DMS53 (cell line): ENCODE measurements at regions not wholly inside any gene's neighbourhood (a gene's known extent, or its start where the extent isn't known, plus 50 kb on each side); places are given as distances from the start of the nearest gene placed in this dataset.

Source experiments
- DNase-seq: peaks from one replicate; lab custom pipeline; 2025; lab: John Stamatoyannopoulos, UW

DNA sequence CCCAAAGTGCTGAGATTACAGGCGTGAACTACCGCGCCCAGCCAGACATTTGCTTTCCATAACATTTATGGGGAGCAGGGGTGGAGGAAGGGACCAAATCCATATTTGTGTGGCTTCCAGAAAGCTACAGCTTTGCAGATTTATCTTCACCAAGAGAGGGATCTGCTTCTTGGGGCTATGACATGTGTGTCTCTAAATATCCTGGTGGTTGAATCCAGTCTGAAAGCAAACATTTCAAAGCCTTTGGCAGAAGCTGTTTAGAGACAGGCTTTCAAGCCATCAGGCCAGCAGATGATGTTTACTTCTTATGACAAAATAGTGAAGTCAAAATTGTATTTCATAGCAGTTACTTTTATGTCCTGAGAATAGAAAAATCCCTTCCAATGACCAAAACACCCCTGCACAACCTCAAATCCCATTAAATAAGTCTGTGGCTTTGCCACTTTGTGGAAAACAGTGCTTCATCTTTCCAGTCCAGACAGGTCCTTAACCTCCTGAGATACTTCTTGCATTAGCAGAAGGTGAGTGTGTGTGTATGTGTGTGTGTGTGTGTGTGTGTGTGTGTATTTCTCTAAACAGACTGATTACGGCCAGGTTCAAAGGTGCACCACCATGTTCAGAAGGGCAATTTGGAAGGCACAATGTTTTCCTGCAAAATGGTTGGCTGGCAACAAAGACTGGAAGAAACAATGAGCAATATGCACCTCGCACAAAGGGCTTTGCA lies 191.4 kb upstream of the LRIG1 start:
- no peak for DNase-seq

DNA sequence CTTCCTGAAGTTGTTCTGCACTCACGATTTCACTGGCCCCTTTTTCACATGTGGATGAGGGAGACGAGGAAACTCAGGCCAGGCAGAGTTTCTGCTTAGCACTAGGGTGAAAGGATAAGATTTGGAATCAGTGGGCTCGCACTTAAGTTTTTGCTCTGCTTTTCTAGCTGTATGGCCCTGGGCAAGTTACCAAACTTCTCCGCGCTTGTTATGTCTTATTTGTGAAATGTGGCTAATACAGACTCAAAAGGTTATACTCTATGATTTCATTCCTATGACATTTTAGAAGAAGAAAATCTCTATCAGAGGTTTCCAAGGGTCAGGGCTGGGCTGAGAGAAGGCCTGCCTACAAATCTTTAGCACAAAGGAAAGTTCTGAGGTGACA lies 191.9 kb upstream of the LRIG1 start:
- DNase-seq = no peak

DNA sequence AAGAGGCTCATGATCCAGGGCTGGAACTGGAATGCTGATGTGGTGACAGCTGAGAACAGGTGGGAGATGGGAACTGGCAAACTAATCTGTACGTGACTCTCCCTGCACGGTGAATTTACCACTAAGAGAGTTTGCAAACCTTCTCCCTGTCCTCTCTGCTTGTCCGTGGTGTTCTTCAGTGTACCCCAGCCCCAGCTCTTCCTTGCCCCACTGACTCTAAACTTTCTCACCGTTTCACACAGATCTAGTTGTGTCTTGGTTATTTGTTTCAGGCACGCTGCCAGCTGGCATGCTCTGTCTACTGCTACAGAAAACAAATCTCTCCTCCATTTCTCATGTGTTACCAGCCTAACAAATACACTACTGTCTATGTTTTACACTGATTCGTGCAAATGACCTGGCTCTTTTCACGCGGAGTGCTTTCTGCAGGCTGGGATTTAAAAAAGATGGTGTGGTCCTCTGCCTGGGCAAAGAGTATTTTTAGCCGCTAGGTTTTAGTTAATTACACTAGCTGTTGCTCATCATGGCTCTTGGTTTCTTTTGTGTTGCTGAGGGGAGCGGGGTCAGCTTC lies 192.7 kb upstream of the LRIG1 start:
- no peak for DNase-seq

DNA sequence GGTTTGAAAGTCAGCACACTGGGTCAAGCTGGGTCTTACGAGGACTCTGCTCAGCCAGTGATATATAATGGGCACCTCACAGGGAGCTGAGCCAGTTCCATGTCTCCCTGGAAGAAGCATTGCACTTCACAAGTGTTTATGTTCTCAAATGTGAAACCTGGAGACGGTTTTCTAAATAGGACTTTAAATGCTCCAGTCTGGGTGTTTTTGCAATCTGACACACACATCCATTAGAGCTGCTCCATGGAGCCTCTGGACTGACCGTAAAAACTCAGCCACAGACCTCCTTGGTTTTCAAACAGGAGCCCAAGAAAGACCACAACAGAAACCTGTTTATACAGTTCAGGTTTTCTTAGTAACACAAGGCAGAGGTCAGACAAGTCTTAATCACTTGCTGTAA lies 201.3 kb upstream of the LRIG1 start:
- no peak for DNase-seq

DNA sequence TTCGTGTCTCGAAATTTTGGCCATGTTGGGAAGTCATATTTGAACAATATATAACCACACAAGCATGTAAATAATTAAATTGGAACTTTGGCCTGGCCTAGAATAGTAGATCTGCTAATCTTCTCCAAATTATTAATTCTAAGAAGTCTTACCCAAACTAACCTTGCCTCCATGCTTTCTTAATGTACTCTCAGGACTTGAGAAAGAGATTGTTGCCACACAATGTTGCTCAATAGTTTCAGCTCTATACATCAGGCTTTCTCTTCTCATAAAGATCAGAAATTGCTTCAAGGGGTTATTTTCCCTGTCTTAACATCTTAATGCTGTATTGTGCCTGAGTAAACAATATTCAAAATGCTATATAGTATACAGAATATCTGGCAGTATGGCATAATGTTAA lies 202.7 kb upstream of the LRIG1 start:
- no peak for DNase-seq

DNA sequence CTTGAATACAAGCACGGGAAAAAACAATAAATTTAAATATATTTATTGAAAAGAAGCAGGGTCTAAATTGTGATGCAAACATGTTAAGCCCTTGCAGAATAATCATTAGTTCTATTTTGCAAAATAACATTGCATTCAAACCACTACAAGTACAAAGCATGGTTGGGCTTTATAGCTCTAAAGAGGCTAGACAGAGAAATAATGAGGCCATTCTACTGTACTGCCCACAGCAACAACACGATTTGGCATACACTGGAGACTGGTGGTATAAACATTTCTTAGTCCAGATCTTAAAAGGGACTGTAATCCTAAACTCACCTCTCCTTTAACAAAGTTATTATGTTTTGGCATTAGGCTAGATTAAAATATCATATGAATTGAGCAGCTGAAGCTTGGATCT lies 204.3 kb upstream of the LRIG1 start:
- DNase-seq = no peak

DNA sequence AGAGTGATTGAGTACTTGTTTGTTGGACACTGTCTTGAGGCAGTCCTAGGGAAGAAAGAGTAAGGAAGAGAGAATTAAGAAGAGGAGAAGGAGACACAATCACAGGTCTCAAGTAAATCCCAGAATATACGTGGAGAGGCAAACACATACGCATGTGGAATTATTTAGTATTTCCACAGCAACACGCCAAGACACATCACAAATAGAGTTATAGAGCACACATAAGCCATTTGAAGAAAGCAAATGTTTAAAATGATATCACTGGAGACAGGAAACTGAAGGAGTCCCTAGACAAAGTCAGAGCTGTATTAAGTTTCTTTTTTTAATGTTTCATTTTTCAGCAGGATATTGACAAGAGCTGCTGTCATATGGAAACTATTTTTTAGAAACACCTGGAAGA lies 206.1 kb upstream of the LRIG1 start:
- DNase-seq = no peak

DNA sequence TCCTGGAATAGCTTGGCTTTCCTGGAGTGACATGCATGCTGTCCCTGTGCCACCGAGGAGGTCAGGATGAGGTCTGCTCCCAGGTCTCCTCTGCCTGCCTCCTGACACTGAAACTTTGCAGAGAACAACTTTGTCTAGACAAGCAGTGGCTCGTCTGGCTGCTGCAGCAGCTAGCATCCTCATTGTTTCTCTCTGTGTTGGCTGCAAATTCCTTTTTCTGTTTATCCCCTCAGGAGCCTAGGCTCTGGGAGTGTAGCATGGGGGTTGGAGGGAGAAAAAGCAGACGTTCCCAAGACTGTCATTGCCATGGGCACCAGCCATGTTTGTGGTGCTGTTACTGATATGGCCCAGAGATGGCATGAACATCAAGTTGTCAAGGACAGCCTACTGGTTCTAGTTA lies 208.7 kb upstream of the LRIG1 start:
- DNase-seq = no peak

DNA sequence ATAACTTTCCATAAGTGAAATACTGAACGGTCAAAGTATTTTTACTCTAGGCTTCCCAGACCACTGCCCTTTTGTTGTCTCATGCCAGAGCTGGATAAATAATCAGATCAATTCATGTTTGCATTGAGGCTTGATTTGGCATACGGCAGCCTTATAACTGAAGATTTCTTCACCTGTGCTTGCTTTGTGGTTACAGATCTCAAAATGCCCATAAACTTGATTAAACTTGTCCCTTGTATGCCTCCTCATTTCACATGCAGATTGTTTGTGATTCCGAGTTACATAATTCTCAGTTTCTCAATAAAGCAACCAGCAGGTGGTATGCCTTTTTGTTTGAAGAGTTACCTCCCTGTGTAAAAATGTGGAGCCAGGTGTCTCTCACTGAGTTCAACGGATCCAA lies 211.4 kb upstream of the LRIG1 start:
- DNase-seq = no peak

DNA sequence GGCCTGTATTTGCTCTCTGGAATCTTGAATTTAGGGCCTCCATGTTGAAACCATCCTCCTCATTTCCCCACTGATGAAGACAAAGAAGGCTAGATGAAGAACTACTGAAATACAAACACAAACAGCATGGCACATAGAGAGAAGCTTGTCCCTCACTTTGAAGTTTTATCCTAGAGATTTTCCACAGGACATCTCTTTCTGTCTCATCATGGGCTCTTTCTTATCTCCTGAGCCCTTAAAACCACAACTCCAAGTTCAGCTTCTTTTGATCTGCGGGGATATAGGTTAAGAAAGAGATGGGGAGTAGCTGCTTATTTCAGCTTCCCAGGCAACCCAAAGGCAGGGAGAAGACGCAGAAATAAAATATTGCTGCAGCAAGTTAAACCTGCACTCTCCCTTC lies 213.1 kb upstream of the LRIG1 start:
- no peak for DNase-seq

DNA sequence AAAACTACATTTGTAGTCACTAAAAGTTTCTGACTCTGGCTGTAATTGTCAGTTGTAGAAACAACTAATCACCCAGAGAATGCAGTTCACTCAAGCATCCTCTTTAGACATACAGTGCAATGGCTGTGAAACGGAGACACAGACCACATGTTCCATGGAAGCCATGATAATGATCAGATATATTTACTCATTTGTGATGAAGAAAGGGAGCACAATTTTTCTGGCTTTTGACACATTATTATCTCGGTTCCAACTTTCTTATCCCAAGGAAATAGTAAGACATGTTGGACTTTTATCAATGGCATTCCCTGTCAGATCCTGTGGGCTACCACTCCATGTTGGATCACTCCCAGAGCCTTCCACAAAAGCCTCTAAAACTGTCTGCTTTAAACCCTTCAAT lies 215.0 kb upstream of the LRIG1 start:
- no peak for DNase-seq

DNA sequence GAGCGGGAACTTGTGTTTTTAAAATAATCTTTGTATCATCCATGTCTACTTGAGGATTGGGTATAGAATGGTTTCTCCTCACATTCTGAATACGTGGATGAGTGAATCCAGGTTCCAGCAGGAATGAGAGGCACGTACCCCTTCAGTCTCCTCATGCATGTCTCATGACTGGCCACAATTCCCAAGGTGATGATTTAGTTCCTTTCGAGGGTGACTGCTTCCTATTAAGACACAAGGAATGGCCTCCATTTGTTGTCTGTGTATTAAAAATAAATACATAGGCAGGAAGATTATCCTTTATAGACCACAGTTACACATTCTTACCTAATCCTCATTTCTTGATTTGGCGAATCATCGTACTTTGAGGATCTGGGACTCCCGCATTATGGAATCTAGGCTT lies 217.0 kb upstream of the LRIG1 start:
- DNase-seq = no peak

DNA sequence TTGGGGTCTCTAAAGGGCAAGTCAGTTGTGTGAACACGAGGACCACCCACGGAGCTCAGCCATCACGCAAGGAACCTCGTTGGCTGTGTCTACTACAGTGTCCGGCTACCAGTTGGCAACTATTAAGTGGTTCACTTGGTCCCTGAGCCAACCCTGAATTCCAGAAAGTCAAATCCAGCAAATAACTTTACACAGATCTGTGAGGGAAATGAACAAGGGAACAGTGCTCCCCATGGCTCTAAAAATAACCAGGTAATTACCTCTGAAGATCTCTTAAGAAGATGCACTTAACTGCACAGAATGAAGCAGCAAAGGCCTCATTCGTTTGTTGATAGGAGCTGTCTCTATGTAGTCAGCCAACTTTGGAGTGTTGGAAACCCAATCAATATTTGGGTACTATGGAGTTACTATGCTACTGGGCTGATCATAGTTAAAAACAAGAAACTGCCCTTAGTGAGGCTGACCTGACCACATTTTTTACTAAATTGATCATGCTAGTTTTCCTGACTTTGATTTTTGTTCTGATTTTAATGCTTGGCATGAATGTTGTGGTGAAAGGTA lies 219.1 kb upstream of the LRIG1 start:
- no peak for DNase-seq

DNA sequence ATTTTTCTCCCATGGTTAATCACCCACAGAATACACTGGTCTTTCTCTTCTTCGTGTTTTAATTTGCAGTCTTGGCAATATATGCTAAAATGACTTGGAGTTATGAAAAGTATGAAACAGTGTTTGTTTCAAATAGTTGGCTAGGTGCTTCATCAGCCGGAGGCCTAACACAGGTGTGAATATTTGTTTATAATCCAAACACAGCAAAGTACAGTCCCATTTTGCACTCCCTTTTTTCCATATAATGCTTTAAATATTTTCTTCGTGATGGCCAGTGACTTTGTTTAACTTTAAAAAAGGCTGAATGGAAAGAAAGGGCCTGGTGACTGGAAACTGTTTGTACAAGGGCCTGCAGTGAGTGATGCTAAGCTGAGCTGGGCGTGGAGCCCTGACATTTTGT lies 219.7 kb upstream of the LRIG1 start:
- DNase-seq = no peak

DNA sequence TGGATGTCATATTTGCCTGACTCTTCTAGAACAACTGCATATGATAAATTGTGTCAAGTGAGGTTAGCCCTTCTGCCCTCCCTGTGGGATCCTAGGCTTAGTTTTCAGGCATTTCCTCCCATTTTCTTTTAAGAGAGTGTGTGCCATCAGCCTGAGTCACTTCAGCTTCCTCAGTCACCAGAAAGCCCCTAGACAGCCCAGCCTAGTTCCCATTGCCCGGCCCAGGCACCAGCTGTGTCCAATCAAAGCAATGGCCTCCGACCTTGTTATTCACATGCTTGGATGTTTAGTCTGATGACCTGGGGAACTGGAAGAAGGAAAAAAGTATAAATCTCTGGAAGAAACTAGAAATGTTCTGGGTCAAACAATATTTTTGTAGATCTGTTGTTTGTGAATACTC lies 221.9 kb upstream of the LRIG1 start:
- DNase-seq = no peak

DNA sequence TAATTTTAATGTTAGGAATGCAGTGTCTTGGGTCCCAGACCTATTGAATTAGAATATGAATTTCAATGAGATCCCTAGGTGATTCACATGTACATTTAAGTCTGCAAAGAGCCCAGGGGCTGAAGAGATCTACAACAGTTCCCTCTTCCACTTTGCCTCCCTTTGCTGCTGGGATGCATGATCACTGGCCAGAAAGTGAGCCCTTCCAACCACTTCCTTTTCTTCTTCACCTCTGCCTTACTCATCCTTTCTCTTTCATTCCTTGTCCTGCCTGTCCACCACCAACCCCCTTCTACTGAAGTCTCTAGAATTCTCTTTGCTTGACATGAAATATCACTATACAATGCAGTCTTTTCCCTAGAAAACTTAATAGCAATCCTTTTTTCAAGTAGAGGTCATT lies 222.4 kb upstream of the LRIG1 start:
- no peak for DNase-seq

DNA sequence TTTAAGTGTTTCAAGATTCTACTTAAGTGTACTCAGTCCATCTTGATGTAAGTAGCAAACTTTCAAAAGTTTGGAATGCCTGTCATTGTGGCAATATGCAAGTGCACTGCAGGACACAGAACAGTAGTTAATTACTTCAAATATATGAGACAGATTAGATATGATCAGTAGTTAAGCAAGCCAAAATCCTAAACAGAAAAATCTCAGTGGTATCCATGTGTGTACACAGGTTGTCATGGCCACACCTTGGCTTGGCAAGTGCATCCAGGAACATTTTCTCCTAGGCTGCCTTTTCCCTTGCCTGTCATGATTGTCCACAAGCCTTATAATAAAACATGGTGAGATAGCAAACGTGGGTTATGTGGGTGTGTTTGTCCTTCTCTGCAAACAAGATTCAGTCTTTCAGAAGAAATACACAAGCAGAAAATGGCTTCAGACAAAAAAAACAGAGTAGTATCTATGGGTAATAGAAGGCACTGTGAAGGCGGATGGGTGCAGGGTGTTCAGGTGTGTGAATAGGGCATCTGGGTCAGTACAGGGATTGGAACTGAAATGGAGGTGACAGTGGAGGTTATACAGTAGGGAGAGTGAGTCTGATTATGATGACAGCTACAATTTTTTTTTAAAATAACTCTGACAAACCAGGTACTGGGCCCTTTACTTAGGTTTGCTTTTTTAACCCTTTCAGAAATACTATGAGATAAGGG lies 229.0 kb upstream of the LRIG1 start:
- DNase-seq = no peak

DNA sequence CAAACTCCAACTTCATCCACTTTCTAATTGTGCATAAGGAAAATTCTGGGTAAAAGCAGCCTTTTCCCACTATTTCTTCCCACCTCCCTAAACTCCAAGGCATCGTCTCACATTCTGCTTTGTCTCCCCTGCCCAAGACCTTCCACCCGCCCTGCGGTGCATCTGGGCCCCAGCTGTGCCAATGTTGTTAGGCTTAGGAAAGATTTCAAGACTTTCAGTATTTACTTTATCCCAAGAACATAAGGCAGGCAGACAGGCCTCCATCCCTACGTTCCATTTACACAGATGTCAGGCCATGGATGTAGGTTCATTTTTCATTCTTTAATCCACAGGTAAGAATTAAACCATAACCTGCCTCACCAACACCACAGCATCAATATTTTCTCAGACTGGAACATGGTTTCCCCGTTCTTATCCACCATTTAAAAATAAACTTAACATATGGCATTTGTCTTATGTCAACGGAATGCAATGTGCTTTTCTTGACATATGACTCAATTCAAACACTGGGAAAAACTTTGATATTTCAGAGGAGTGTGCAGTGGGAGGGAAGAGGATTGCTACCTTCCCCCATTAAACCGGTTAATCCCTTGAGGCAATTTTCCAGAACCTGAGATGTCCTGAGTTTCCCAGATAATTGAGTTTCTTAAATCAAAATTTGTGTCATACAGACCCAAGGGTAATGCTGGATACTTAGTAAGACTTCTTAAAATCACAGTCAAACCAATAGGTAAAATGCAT lies 238.0 kb upstream of the LRIG1 start:
- DNase-seq = no peak

DNA sequence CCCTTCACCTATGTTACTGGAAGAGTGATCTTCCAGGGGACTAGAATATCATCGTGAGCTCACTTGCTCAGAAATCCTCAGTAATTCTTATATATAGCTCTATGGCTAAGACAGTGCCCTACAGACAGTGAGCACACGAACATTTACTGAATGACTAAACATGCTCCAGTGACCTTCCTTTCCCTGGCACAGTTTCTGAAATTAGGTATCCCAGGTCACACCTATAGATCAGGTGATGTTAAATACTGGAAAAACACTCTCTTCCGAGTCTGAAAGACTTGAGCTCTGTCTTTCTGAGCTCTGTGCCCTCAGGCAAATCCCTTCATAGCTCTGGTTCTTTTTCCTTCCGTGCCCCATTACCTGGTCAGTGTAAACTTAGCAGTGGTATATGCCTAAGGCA lies 239.4 kb upstream of the LRIG1 start:
- DNase-seq = no peak

DNA sequence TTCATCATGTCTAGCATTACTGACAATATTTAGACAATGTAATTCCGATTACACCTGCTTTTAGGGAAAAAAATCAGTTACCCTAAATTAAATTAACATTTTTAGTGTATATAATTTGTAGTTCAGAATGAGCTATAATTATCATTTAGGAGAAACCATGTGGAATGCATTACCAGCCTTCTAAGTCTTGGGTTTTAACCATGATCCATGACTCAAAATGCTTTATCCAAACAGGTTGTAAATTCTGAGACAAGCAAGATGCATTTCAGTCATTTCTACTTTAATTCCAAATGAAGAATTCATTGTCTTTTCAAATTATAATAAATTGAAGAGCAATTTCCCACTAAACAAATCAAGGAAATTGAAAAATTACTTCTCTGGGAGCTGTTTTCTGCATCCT lies 243.7 kb upstream of the LRIG1 start:
- no peak for DNase-seq

DNA sequence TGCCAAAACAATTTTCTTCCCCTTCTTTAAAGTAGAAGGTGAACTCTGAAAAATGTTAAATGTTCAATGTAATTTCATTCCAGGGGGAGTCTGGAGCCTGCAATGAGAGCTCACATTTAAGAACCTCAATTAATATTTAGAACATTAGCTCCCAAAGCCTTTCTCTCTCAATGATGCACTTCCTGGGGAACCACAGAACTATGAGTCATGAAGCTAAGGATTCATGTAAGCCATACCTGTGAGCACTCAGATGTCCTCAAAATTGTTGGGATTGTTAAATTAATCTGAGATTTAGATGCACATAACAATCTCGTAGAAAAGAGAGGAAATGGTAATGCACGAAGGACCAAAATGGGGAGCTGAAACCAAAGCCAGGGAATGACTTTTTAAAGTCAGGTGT lies 244.2 kb upstream of the LRIG1 start:
- no peak for DNase-seq

DNA sequence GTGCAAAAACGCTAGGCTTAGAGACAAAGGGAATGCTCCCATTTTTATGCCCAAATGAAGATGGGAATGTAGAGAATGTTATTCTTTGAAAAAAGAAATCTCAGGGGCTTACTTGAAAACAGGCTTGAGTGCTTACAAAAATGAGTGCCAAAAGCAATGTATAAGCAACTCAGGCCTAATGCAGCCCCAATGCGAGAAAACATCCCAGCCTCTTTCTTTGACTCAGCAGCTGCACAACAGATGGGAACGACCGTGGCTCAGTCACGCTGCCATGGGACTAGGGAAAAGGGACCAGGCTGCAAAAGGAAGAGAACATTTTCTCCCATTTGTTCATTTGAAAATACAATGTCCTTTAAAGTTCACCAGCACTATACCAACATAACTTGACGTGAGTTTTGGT lies 246.4 kb upstream of the LRIG1 start:
- DNase-seq = no peak

DNA sequence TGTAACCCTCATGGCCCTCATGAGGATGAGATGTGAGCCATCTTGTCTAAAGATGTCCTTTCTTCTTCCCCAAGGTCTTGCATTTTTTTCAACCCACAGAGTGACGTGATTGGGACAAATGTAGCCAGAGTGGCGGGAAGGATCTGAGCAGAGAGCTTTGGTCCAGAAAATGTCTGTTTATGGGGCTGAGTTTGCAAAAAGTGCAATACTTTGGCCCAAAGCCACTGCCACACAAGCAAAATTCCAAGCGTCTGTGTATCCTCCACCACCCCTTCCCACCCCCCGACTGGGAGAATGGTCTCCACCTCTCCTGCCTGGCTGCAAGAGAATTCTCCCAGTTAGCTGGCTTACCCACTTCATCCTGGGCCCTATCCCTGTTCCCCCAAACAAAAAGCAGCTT lies 246.9 kb upstream of the LRIG1 start:
- no peak for DNase-seq
